Amniotic epithelial cell (primary cell): ENCODE measurements at regions not wholly inside any gene's neighbourhood (a gene's known extent, or its start where the extent isn't known, plus 50 kb on each side); places are given as distances from the start of the nearest gene placed in this dataset.

ENCODE experiments used
- DNase-seq: peaks from one replicate; pipeline ENCODE4 v3.0.0-alpha.2; 2010; ENCODE audit warnings: low read depth

- DNase-seq = no peak
Observed at GRCh38 chr20:18971121-18971520, 157.5 kb downstream of the SCP2D1 start.

GRCh38 chr20:18971574-18971973 lies 158.0 kb downstream of the SCP2D1 start:
- no peak for DNase-seq

DNA sequence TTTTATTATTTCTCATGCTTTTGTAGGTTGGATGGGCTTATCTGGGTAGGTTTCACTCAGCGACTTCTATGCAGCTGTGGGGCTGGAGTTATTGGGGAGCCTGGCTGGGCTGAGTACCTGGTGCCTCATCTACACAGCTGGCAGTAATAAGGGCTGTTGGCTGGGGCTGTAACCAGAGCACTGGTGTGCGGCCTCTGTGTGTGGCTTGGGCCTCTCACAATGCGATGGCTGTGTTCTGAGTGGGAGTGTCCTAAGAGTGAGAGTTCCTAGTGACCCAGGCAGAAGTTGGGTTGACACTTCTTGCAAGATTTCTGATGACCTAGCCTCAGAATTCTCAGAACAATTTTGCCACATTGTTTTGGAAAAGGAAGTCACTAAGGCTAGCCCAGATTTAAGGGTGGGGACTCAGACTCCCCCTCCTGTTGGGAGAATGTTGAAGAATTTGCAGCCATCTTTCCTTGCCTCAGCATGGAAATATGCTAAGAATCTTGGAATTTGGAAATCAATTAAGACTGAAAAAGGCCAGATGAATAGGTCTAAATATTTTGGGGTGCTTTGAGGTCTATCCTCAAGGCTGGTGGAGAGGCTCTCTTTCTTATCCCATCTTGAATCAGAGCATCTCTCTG lies 158.8 kb downstream of the SCP2D1 start:
- no peak for DNase-seq

GRCh38 chr20:18973529-18974173 lies 160.1 kb downstream of the SCP2D1 start:
- DNase-seq = no peak

DNA sequence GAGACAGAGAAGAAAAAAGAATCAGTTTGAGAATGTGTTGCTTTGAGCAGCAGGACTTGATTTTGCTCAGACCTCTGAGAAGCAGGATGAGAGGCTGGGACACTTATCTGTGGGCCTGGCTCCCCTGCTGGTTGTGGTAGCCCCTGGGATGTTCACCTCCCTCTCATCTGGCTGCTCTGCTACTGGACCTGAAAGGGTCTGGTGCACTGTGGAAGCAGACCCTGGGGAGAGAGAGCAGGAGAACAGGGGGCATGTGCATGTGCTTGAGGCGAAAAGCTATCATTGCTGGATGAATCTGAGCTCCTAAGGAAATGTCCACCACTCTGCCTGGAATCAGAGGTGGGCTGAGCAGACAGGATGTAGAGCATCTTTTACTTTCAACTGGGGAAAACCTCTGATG lies 161.1 kb downstream of the SCP2D1 start:
- no peak for DNase-seq

GRCh38 chr20:18977441-18977840 lies 163.9 kb downstream of the SCP2D1 start:
- no peak for DNase-seq

- no peak for DNase-seq
Observed at GRCh38 chr20:18978311-18978710, 164.7 kb downstream of the SCP2D1 start.

DNA sequence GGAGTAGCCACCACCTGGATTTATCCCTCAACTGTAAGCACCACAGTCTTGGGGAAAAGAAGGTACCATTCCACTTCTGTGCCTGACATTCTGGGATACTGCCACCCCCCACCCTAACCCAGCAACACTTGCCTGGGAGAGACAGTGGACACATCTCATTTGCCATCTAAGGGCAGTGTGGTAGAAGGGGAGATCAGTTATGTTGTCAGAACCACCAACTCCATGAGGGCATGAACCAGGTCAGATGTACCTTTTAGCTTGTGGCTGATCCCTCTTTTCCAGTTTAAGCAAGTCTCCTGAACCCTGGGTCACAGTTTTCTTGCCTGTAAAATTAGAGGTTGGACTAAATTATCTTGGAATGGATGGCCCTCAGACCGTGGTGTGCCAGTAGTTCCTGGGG lies 165.5 kb downstream of the SCP2D1 start:
- no peak for DNase-seq

GRCh38 chr20:18981962-18982539 lies 168.5 kb downstream of the SCP2D1 start:
- DNase-seq = no peak

- no peak for DNase-seq
Observed at GRCh38 chr20:18983796-18984195, 170.2 kb downstream of the SCP2D1 start.

- no peak for DNase-seq
Observed at GRCh38 chr20:18984238-18985200, 170.9 kb downstream of the SCP2D1 start.

GRCh38 chr20:18985551-18985950 lies 172.0 kb downstream of the SCP2D1 start:
- DNase-seq = no peak

DNA sequence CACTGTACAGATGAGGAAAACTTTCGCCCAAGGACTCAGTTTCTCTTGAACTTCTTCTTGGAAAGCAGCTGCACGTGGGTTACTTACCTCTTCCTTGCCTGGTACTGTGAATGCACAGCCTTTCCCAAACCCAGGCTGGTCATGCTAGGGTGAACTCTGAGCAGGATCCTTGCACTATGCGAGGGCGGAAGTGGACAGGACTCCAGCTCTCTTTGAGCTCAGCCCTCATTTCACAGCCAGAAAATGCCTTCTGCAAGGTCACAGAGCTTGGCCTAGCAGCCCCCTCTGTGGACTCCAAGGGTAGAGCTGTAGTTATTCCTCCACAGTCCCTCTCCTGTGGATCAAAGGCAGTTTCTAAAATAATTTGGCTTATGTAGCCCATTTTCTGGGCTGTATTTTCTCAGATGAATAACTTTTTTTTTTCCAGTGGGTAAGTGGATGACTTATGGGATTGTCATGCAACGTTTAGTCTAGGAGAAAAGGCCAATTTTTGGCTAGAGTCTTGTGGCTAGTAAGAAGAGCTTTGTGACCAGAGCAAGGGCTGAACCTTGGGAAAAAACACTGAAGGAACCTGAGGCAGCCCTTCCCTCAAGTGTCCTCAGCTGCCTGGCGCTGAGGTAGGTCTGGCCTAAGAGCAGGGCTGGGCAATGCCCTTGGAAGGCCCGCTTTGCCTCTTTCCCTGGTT lies 172.7 kb downstream of the SCP2D1 start:
- no peak for DNase-seq

GRCh38 chr20:18986895-18987580 lies 173.5 kb downstream of the SCP2D1 start:
- no peak for DNase-seq

DNA sequence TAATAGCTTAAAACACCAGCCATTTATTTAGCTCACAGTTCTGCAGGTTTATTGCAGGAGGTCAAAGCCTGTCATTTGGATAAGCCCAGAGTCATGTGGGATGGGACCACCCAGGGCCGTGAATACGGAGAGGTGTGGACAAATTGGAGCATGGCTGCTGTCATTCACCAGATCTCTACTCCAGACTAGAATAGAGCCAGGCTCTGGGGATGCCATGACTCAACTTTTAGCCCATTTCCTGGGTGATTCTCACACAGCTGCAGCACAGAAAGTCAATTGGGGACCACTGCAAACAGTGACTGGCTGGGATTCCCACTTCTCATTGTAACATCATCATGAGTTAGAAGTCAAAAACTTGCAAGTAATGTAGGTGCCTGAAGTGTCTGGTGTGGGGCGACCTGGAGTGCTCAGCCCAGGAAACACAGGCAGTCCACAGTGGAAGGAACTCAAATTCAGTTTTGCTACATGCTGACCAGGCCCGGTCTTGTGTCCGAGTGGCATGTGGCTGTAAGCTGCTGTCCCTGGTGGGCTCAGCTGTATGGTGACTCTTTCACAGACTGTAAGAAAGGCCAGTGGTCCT lies 174.3 kb downstream of the SCP2D1 start:
- no peak for DNase-seq

- no peak for DNase-seq
Observed at GRCh38 chr20:18988701-18989100, 175.1 kb downstream of the SCP2D1 start.

DNA sequence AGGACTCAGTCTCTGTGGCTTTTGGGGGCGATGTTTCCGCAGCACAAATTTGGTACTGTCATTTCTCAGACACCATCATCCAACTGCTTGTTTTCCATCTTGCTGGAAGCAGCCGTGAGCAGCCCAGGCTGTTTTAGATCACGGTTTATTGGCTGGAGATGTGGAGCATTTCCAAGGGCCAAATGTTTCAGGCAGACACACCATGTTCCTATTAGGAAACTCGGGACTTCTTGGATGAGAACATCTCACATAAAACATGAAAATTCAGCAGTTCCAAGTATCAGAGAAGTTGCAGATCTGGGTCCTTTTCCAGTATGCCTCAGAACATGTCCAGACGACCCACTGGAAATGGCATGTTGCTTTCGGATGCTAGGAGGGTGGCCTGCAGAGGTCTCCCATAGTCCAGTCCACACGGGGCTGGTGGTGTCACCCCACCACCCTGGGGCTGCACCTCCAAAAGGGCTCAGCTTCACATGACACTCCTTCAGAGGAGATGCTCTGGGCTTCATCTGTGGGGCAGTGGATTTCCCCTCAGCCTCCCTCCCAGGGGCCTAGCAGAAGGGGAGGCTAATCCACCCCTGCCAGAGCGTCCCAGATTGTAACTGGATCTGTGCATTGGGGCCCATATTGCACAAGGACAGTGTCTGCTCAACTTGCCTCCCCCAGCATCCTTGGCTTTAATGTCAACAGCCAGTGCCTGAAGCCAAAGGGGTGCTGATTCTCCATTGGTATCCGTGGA lies 176.3 kb downstream of the SCP2D1 start:
- DNase-seq = no peak

- DNase-seq = no peak
Observed at GRCh38 chr20:18991012-18991411, 177.4 kb downstream of the SCP2D1 start.

GRCh38 chr20:18992418-18992817 lies 178.8 kb downstream of the SCP2D1 start:
- DNase-seq = no peak

DNA sequence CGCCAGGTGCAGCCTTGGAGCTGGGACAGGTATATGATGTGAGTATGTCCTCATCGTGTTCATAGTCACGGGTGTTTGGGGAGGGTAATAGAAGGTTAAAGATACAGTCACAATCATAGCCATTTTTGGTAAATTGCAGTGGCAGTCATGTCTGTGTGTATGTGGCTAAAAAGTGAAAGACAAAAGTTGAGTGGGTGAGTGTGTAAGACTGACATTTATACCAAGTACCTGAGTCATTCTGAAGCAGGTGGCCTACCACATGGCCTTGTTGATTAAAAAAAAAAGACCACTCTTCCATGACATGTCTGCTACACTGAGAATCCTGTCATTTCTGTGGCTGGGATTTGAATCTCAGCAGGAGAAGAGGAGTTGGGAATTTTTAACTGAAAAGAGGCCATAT lies 181.9 kb downstream of the SCP2D1 start:
- no peak for DNase-seq
